ENCODE measurements at regions not wholly inside any gene's neighbourhood (a gene's known extent, or its start where the extent isn't known, plus 50 kb on each side); places are given as distances from the start of the nearest gene placed in this dataset.

DNA sequence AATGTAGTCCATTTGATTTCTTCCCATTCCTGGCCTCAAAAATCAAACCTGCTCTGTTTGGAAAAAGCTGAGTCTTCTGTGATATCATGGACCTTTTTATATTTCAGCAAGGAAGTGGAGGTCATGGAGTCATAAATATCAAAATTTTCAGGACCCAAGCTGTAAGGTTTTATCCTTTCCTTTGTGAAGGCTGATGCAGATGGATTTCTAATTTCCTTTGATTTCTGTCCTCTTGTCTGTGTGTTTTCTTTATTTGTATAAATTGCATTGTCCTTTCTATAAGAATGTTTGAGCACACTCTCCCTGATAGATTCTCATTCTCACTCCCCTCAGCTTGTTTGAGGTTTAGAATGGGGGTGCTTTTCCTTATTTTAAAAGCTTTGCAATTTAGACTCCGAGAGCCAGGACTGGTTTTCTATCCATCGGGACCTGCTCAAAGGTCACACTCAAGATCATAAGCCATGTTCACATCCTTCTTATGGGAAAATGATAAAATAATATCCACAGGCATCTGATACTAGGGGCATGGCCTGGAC is 127.4 kb upstream of the TMEM161B start:
- Mint-ChIP-seq H3K4me1 (ENCODE audit: low read depth) (no peaks in the 10 kb centered on the region), H3K4me3 (no peak overlapping the region), H3K9me3 (no peaks in the 10 kb centered on the region), H3K36me3 (ENCODE audit: low read depth) (no peaks in the 10 kb centered on the region), H3K27ac (no peak overlapping the region), H3K27me3 (peaks cover 39% of the 10 kb centered on the region)
- no peak for DNase-seq

GRCh38 chr5:88395264-88395663 is 126.6 kb upstream of the TMEM161B start:
- H3K27me3 Mint-ChIP-seq: peaks cover 42% of the 10 kb centered on the region
- no peak for DNase-seq
- H3K4me3 Mint-ChIP-seq: no peak overlapping the region
- no peaks in the 10 kb centered on the region for H3K4me1 Mint-ChIP-seq (ENCODE audit: low read depth)
- no peaks in the 10 kb centered on the region for H3K36me3 Mint-ChIP-seq (ENCODE audit: low read depth)
- no peak overlapping the region for H3K27ac Mint-ChIP-seq
- no peaks in the 10 kb centered on the region for H3K9me3 Mint-ChIP-seq

DNA sequence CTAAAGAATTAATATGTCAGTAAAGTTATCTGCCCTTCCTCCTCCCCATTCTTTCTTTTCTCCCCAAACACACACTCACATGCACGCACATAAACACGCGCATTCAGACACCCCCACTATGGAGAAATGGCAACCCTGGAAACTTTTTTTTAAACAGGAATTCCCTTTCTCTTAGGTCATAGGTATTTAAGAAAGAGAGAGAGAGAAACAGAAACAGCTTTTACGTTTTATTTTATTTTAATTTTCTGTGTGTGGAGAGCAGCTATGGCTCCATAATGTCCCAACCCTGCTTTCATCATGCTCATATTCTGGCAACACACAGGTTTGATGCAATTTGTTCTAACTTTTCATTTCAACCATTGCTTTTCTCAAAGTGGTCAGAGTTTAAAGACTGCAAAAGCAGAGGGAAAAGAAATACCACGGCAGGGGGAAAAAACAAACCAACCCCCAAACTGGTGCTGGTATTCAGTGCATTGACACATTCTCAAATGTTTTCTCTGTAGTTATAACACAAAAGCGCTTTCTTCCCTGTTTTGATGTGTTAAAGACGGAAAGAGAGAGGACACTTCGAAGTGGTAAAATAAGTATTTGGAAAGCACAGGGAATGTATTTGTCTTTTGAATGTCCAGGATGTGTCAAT is 126.0 kb upstream of the TMEM161B start:
- Mint-ChIP-seq H3K4me1 (ENCODE audit: low read depth) (no peaks in the 10 kb centered on the region), H3K27ac (no peak overlapping the region)

DNA sequence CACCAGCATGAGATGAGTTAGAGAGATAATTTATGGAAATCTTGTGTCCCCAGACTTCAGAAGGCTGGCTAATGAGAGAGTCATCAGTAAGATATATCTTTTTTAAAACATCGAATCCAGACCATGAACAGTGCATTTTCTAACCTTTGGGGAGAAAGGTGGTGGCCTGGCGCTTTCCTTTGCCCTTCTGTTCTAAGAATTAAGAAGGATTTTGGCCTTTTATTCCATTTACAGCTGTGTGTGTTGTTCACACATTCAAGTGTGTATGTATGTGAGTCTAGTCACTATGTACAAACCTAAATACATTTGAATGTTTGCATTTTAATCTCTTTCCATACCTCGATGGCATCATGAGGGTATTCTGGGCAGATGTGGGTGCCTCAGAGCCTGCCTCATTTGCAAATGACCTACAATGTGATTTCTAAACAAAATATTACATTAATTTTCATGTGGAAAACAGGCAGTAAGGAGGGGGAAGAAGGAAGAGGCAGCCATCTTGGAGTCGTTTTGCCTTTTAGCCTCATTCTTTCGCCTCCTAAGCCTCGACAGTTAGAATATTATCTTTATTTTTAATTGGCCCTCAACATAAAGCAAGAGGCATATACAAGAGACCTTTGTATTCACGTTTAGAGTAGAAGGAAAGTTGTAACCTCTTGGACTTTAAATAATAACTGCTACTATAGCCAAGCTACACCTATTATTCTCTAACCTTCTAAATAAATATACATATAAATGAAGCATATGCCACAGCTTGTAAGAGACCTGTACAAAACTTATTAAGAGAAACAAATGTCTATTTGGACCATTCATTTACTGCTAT is 125.3 kb upstream of the TMEM161B start:
- Mint-ChIP-seq H3K27ac (no peak overlapping the region), H3K4me3 (no peak overlapping the region), H3K27me3 (peaks cover 51% of the 10 kb centered on the region), H3K4me1 (ENCODE audit: low read depth) (no peaks in the 10 kb centered on the region), H3K9me3 (no peaks in the 10 kb centered on the region), H3K36me3 (ENCODE audit: low read depth) (no peaks in the 10 kb centered on the region)
- no peak for DNase-seq

More for the DNA sequence above, 126.0 kb upstream of the TMEM161B start:
- no peak overlapping the region for H3K4me3 Mint-ChIP-seq
- no peaks in the 10 kb centered on the region for H3K36me3 Mint-ChIP-seq (ENCODE audit: low read depth)
- peaks cover 46% of the 10 kb centered on the region for H3K27me3 Mint-ChIP-seq
- no peaks in the 10 kb centered on the region for H3K9me3 Mint-ChIP-seq
- DNase-seq: no peak

DNA sequence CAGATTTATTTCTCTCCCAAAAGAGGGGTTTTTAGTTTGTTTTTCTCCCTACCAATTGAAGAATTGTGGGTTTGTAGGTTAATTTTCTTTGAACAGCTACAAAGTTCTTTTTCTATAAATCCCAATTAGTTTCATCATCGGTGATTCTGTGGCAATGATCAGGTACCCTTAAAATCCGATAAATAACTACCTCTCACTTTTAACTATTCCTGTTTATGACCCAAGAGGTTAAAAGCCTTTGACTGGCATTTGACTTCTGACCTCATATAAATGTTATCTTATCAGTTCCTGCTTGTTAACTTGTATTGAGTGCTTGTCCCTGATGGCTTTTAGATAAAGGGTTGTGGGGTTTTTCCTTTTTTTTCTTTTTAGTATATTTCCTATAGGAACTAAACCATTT is 124.4 kb upstream of the TMEM161B start:
- no peak overlapping the region for H3K4me3 Mint-ChIP-seq
- H3K27me3 Mint-ChIP-seq: peaks cover 53% of the 10 kb centered on the region
- no peak for DNase-seq
- no peaks in the 10 kb centered on the region for H3K9me3 Mint-ChIP-seq
- H3K4me1 Mint-ChIP-seq (ENCODE audit: low read depth): no peaks in the 10 kb centered on the region
- H3K36me3 Mint-ChIP-seq (ENCODE audit: low read depth): no peaks in the 10 kb centered on the region
- H3K27ac Mint-ChIP-seq: no peak overlapping the region

DNA sequence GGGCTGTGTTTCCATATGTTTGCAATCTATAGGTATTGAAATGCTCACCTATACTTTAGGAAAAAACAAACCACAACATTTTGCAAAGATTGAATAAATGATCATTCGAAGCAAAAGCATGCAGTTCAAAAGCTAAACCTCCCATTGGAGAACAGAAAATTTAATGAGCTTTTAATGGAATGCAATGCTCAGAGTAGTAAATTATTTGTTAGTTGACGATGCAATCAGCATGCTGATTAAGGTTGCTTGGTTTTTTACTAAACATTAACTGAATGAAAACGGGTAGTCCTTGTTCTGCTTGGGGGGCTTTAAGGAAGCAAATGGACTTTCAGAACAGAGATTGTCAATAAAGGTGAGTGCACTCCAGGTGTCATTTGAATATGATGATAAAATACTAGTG is 123.3 kb upstream of the TMEM161B start:
- H3K4me3 Mint-ChIP-seq: no peak overlapping the region
- no peak overlapping the region for H3K27ac Mint-ChIP-seq
- H3K4me1 Mint-ChIP-seq (ENCODE audit: low read depth): no peaks in the 10 kb centered on the region
- H3K9me3 Mint-ChIP-seq: no peaks in the 10 kb centered on the region
- H3K27me3 Mint-ChIP-seq: peaks cover 50% of the 10 kb centered on the region
- no peak for DNase-seq
- H3K36me3 Mint-ChIP-seq (ENCODE audit: low read depth): no peaks in the 10 kb centered on the region

DNA sequence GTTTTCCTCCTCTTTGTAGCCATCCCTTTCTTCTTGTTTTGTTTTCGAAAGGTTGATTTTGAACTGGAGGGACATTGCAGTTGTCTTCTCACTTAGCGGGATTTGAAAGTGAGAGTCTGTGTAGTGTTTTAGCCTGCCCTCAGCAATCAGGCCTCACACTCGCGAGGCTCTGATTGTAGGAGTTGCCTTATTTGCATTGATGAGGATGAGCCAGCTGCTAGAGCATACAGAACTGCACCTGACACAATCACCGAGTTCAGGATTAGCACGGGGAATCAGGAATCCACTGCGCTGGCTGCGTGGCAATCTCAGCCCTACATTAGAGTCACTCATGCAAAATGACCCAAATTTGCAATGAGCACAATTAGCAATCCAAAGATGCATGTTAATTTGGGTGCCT is 122.5 kb upstream of the TMEM161B start:
- no peaks in the 10 kb centered on the region for H3K9me3 Mint-ChIP-seq
- H3K36me3 Mint-ChIP-seq (ENCODE audit: low read depth): no peaks in the 10 kb centered on the region
- DNase-seq: no peak
- H3K4me3 Mint-ChIP-seq: no peak overlapping the region
- H3K4me1 Mint-ChIP-seq (ENCODE audit: low read depth): no peaks in the 10 kb centered on the region
- no peak overlapping the region for H3K27ac Mint-ChIP-seq
- peaks cover 42% of the 10 kb centered on the region for H3K27me3 Mint-ChIP-seq

DNA sequence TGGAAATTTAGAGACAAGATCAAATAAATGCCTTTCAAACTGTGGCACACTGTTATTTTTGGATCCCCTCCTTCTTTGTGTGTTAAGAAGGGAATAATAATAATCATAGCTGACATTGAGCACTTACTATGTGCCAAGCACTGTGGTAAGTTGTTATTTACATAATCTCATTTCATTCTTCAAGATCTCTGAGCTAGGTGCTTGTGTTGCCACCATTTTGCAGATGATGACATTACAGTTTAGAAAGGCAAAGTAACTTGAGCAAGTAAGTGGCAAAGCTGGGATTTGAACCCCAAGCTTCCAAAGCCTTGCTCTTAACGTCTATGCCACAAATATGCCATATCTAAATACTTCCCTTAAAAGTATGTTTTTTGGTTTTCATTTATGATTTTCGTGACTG is 121.8 kb upstream of the TMEM161B start:
- no peaks in the 10 kb centered on the region for H3K9me3 Mint-ChIP-seq
- no peak for DNase-seq
- H3K4me1 Mint-ChIP-seq (ENCODE audit: low read depth): no peaks in the 10 kb centered on the region
- no peak overlapping the region for H3K4me3 Mint-ChIP-seq
- no peak overlapping the region for H3K27ac Mint-ChIP-seq
- no peaks in the 10 kb centered on the region for H3K36me3 Mint-ChIP-seq (ENCODE audit: low read depth)
- peaks cover 39% of the 10 kb centered on the region for H3K27me3 Mint-ChIP-seq

DNA sequence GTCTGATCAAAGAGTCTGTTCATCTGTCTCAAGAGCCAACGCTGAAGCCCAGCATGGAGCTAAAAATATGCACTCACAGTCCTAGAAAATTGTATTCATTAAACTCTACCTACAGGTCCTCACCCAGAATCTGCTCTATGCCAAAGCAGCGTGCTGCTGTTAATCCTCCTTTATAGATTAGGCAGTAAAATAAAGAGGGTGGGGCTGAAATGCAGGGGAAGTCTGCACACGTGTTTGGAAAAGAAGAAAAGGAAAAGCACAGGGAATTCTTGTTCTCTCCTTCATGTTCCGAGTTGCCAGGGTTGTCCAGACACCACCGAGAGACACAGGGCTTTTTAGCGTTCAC is 121.4 kb upstream of the TMEM161B start:
- DNase-seq: no peak
- Mint-ChIP-seq H3K4me1 (ENCODE audit: low read depth) (no peaks in the 10 kb centered on the region), H3K27ac (no peak overlapping the region), H3K4me3 (no peak overlapping the region), H3K36me3 (ENCODE audit: low read depth) (no peaks in the 10 kb centered on the region), H3K9me3 (no peaks in the 10 kb centered on the region), H3K27me3 (peaks cover 36% of the 10 kb centered on the region)

DNA sequence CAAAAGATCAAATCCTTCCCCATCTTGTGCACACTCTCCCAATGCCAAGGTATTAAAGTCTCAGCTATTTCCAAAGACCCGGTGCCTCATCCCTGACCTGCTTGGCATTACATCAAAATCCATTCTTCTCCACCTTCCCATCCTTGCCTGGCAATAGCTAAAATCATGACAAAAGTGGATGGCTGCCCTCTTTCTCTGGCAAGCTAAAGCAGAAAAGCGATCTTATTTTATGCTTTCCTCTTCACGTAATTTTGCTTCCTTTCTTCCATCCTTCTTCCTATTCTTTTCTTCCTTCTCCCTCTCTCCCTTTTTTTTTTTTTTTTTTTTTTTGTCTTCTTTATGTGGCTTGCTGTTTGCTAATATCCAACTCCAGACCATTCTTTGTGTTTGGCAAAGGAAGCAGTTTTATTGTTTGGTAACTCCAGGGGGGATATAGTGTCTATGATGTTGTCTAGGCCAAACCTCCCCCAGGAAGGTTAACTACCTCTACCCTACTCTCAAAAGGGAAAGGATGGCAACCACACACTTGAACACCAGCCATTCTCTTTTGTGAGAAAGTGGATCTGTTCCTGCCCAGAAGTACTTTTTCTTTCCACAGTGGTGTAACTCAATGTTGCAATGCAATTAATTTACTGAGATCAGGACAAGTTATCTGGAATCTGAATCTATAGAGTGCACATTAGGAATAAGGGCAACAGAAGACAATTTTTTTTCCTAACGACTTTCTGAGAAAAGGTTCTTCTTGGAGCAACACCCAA is 120.9 kb upstream of the TMEM161B start:
- Mint-ChIP-seq H3K9me3 (no peaks in the 10 kb centered on the region), H3K4me1 (ENCODE audit: low read depth) (no peaks in the 10 kb centered on the region), H3K4me3 (no peak overlapping the region), H3K27ac (no peak overlapping the region), H3K36me3 (ENCODE audit: low read depth) (no peaks in the 10 kb centered on the region), H3K27me3 (peaks cover 38% of the 10 kb centered on the region)
- DNase-seq: no peak

DNA sequence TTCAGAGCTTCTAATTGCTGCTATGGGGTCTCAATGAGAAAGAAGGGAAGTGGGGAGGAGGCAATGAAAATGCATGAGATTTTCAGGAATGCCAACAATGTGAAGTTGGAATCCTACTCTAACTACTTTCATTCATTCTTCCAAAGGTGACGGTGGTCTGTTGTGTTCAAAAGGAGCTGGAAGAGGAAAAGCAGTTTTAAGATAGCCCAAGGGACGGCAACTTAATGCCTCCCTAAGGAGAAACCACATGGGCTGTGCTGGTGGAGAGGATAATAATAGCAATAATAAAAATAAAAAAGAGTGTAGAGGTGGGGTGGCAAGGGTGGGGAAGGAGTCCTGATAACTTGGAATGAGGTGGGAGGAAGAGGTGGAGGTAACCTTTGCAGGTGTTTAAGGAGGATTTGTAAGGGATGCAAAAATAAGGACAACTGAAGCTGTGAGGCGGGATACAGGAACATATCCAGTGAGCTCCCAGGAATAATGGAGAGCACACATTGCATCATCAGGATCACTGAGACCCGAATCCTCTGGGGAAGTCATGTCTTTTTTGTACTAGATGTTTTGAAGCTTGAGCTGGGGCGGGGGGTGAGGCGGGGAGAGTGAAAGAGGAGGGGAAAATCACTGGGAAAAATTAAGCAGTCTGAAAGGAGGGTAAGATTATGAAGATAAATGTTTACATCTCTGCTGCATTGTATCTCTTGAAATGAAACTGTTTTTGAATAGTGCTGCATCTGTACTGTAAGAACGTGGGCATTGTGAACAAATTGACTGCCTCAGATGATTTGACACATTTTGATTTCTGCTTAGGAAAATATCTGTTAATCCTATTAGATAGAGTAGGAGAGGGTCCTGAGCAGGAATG is 120.1 kb upstream of the TMEM161B start:
- Mint-ChIP-seq H3K27me3 (peaks cover 33% of the 10 kb centered on the region), H3K4me3 (no peak overlapping the region), H3K27ac (no peak overlapping the region), H3K4me1 (ENCODE audit: low read depth) (no peaks in the 10 kb centered on the region), H3K9me3 (no peaks in the 10 kb centered on the region), H3K36me3 (ENCODE audit: low read depth) (no peaks in the 10 kb centered on the region)
- DNase-seq: no peak

DNA sequence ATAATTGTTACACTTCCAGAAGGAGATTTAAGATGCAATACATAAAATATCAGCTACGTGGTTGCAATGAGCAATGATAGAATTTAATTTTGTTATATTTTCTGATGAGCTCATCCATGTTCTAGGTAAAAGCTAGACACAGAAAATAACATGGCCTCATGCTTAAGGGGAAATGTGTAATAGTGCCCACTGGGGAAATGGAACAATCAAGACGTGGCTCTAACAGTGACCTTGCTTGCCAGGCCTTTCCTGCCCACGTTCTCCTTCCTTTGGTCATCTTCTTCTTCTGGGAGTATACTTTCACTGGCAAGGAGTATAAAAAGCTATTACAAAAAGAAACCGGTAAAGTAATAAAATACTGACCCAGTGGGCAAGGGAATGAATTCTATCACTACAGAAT is 116.2 kb upstream of the TMEM161B start:
- peaks cover 33% of the 10 kb centered on the region for H3K27me3 Mint-ChIP-seq
- H3K4me1 Mint-ChIP-seq (ENCODE audit: low read depth): no peaks in the 10 kb centered on the region

GRCh38 chr5:88380332-88380731 is 111.7 kb upstream of the TMEM161B start:
- no peak overlapping the region for H3K4me3 Mint-ChIP-seq
- H3K9me3 Mint-ChIP-seq: peaks cover 2% of the 10 kb centered on the region
- no peak for DNase-seq
- H3K27me3 Mint-ChIP-seq: peaks cover 17% of the 10 kb centered on the region
- no peaks in the 10 kb centered on the region for H3K4me1 Mint-ChIP-seq (ENCODE audit: low read depth)
- H3K27ac Mint-ChIP-seq: no peak overlapping the region
- no peaks in the 10 kb centered on the region for H3K36me3 Mint-ChIP-seq (ENCODE audit: low read depth)

More for the DNA sequence above, 116.2 kb upstream of the TMEM161B start:
- no peak for DNase-seq
- Mint-ChIP-seq H3K36me3 (ENCODE audit: low read depth) (no peaks in the 10 kb centered on the region), H3K9me3 (peaks cover 2% of the 10 kb centered on the region), H3K27ac (no peak overlapping the region), H3K4me3 (no peak overlapping the region)

Data from activated T-cell treated with anti-CD3 and anti-CD28 coated beads, Interleukin-2, amount 50 U/mL, for 24 hours (primary cell).